NCI-H1417 treated with DMSO at 0.1 percent for 48 hours (cell line): ENCODE measurements at regions not wholly inside any gene's neighbourhood (a gene's known extent, or its start where the extent isn't known, plus 50 kb on each side); places are given as distances from the start of the nearest gene placed in this dataset.
A peak's percentile ranks its signal among the peaks of the same experiment; 100 is the strongest.
"Not testable (repeated sequence)": the region's sequence is repeated elsewhere in the genome, so short reads cannot be mapped to it uniquely, and the experiment has no call there.

Experiments
- DNase-seq: peaks from one replicate; lab custom pipeline; 2025; lab: John Stamatoyannopoulos, UW

DNA sequence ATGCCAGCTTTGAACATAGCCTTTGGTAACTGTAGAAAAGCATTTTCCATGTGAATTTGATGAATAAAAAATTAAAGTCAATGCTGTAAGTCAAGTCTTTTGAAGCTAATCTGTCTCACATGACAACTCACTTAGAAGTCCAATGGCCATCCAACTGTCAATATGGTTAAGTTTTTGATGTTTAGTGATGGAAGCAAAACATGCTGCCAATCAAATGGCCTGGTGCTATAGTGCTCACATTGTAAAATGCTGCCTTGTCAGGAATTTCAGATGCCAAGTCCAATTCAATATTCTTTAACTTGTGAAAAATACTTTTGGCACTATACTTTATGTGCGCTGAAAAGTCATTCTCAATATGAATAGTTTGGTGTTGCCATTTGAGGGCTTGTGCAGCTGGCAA is 1361.8 kb upstream of the ALCAM start:
- no peak for DNase-seq

DNA sequence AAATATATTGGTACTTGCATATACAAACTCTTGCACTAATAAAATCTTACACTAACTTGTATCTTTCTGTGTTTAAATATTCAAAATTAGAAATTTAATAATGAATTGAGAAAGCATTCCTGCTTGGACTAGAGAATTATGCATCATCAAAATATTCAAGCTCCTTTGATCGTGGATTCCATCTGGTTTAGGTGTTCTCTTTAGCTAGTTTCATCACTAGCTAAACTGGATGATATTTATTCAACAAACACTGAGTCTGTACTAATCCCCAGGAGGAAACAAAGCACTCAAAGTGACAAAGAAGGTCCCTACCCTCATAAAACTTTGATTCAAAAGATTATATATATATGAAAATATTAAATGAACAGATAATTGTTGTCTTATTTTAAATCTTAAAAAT is 1360.9 kb upstream of the ALCAM start:
- no peak for DNase-seq

- DNase-seq, result no peak
These were observed 1348.2 kb upstream of the ALCAM start for GRCh38 chr3:104018541-104018940.

GRCh38 chr3:104031598-104031997 is 1335.1 kb upstream of the ALCAM start:
- DNase-seq, result no peak

DNA sequence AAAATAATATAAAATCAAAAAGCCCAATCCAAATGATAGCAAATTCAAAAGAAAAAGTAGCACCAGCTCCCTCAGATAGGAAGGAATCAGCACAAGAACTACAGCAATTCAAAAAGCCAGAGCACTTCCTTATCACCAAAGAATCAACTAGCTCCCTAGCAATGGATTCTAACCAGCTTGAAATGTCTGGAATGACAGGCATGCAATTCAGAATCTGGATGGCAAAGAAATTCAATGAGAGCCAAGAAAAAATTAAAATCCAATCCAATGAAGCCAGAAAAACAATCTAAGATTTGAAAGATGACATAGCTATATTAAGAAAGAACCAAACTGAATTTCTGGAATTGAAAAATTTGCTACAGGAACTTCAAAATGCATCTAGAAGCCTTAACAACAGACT is 1334.4 kb upstream of the ALCAM start:
- no peak for DNase-seq

DNA sequence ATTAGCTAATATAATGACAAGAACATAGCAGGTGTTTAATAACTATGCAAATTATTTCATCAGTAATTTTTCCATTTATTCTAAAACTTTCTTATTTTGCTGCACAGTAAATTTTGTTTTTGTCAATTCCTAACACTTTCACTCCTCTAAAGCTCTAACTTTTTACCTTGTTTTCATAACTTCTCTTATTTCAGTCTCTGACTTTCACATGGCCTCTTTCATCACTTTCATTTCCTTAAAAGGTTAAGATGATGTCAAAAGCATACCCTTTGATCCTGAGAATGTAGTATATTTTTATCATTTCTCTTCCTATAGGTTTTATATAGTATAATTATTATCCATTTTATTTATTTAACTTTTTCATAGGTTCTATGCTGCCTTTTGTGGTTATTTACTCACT is 1325.8 kb upstream of the ALCAM start:
- no peak for DNase-seq

DNA sequence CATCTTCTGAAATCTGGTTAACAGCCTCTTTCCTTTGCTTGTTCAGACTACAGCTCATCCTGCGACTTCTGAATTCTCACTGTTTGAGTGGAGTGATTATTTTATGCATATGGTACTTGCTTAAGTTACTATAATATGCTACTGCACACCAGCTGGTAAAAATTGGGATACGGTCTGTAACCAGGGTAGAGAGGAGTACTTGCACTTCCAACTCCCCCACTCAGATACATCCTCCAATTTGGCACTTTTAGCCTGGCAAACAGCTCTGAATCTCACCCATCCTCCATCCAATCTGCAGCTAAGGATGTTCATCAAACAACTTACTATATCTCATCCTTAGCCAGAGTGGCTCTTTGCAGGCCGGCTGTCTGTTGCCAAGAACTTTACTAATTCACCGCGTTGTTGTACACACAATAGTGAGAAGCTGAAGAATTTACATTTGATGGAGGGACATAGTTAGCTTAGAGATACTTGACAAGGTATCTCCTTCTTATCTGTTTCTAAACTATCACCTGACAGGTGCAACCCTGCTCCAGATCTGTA is 1323.6 kb upstream of the ALCAM start:
- not testable (repeated sequence) for DNase-seq

- DNase-seq, result no peak
These were observed 1322.7 kb upstream of the ALCAM start for GRCh38 chr3:104044002-104044401.

GRCh38 chr3:104066658-104067057 is 1300.1 kb upstream of the ALCAM start:
- DNase-seq, result no peak

GRCh38 chr3:104069114-104069513 is 1297.6 kb upstream of the ALCAM start:
- DNase-seq, result no peak

DNA sequence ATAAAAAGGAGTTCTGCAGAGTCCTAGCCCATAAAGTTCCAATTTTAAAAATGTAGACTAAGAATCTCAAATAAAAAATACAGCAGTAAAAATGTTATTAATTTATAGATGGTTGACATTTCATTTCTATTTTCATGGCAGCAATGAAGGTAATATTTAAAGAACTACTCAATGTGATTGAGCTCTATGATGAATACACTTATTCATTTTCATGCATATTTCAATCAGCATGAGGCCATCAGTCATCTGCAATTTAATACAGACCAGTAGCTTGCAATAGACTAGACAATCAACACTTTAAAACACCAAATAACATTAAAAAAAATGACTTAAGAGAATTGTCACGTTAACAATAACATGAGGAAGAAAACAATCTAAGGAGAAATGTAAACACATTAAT is 1295.8 kb upstream of the ALCAM start:
- DNase-seq, result no peak

DNA sequence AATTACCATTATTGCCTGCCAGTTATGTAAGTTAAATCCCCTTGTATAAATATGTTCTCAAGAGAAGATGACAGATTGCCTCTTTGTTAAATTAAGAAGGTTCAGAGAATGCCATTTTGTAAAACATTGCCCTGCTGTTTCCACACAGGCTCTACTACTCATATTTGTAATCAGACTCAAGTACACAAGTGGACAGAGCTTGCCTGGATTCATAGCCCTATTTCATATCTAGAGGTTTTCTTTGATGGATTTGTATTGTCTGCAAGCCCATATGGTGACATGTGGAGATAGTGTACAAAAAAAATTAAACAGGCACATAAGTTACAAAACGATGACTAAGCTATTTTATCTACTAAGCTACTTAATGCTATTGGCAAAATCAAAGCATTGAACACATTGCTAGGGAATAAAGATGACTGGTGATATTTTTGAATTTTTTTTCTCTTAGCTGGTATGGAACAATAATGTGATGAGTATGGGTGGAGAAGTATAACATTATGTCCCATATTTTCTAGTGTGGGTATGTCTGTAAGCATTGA is 1286.6 kb upstream of the ALCAM start:
- DNase-seq, result no peak

GRCh38 chr3:104088738-104089137 is 1278.0 kb upstream of the ALCAM start:
- no peak for DNase-seq

GRCh38 chr3:104089987-104090386 is 1276.7 kb upstream of the ALCAM start:
- DNase-seq, result not testable (repeated sequence)

DNA sequence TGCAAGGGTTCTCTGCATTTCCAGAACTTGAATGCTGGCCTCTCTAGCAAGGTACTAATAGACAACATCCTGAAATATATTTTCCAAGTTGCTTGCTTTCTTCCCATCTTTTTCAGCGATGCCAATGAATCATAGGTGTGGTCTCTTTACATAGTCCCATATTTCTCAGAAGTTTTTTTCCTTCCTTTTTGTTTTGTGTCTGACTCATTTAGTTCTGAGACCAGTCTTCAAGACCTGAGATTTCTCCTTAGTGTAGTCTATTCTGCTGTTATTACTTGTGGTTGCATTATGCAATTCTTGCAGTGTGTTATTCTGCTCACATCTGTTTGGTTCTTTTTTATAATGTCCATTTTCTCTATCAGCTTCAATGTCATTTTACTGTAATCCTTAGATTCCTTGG is 1265.0 kb upstream of the ALCAM start:
- no peak for DNase-seq

DNA sequence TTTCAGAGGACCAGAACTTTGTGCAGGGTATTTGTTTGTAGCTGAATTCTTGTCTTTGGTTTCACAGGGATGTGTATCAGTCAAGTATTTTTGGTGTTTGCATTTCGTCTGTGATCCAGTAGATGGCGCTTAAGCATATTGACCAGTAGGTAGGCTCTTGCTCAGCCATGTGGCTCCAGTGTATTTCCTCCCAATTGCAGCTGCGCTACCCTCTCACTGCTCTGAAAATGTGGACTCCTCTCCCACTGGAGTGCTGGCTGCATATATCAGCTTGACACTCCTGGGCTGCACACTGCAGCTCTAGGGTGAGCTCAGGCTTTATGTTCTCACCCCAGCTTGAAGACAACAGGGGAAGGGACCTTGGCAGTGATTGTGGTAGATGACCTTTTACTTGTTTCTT is 1264.3 kb upstream of the ALCAM start:
- DNase-seq, result peak; percentile 23

DNA sequence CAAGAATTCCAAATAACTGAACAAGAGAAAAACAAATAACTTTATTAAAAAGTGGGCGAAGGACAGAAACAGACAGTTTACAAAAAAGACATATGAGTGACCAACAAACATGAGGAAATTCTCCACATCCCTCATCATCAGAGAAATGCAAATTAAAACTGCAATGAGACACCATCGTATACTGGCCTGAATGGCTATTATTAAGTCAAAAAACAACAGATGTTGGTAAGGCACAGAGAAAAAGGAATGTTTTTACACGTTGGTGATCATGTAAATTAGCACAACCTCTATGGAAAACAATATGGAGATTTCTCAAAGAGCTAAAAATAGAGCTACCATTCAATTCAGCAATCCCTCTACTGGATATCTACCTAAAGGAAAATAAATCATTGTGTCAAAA is 1260.4 kb upstream of the ALCAM start:
- DNase-seq, result peak; percentile 5

GRCh38 chr3:104108522-104108921 is 1258.2 kb upstream of the ALCAM start:
- no peak for DNase-seq

GRCh38 chr3:104126463-104126862 is 1240.2 kb upstream of the ALCAM start:
- DNase-seq, result no peak

DNA sequence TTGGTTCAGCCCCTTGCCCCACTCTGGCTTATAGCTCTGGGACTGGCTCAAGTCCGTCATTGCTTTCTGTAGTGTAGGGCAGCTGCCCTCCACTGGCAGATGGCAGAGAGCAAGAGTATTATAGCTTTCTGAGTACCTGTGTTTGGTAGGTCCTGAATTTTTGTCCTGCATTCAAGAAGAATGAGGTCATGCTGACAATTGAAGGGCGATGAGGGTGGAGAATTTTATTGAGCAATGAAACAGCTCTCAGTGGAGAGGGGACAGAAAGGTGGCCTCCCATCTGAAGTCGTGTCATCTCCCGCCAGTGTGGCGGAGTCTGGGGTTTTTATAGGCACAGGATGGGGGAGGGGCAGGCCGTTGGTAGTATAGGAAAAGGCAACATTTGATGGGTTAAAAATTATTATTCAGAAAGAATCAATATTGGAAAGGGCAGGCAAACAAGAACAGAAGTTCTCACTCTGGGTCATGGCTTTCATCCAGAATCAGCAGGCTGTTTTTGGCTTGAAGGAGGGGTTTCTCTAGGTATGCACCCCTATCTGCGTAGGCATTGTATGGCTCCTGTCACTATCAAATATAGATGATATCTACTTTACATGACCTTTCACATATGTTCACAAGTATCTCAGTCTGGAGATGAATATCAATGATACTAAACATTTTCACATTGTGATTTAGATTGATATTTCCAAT is 1239.7 kb upstream of the ALCAM start:
- no peak for DNase-seq

- DNase-seq, result no peak
These were observed 1238.9 kb upstream of the ALCAM start for GRCh38 chr3:104127830-104128229.

DNA sequence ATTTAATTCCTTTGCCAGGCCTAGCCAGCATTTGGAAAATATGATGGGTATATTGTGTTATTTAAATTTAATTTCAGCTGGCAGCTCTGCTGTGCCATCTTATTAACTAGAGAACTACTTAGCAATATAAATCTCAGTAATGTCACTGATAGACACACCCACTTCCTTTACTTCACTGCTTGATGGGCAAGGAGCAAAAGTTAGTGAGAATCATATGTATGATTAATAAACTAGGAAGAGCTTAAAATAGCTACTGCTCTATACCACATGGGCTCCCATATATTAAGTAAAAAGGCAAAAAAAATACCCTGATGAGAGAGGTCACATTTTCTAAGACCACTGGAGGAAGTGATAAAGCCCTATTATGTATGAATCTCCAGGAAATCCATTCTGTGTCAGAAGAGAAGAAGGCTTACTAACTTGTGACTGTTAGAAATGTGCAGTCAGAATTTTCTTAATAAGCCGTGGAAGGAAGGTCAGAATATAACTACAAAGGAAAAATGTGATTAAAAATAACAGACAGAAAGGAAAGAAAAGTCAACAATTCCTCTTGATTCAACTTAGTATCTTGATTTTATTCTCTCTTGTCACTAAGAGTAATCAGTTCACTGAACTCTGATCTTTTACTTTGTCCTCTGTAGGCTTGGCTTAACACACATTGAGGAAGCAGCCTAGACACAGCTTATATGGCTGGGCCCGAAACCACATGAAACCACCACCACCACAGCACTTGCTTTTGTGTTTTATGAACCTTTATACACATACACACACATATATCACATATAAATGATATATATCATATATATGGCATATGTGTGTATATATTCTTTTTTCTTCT is 1233.9 kb upstream of the ALCAM start:
- DNase-seq, result no peak

DNA sequence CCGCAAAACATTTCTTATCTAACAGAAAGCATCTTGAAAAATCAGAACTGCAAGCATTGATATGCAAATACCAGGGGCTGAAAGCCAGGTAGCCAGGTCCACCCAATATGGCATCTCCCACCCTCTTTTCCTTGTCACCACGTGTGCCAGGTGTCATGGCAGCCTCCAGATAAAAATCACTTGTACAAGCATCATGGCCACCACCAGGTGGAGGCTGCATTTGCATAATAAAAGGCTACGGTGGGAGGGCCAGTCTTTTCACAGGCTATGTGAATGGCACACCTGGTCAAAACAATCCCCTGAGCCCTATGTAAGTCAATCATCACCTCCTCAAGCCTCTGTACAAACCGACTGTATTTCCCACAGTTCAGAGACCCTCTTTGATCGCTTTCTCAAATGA is 1233.1 kb upstream of the ALCAM start:
- no peak for DNase-seq
